HCT116 (cell line): ENCODE measurements at regions not wholly inside any gene's neighbourhood (a gene's known extent, or its start where the extent isn't known, plus 50 kb on each side); places are given as distances from the start of the nearest gene placed in this dataset.

Source experiments
- ATAC-seq: fragments of 200-7000 bp; cut with Tn5 transposase; 2 replicates; pipeline ENCODE4 v1.9.1; 2020; ENCODE audit warnings: mild to moderate bottlenecking, moderate library complexity
- BruUV-seq: library from RNA; stranded (reverse); fragments of 400-500 nt; replicated peaks from 2 replicates; lab custom pipeline; 2021; lab: Mats Ljungman, UMichigan
- CTCF ChIA-PET: fragments of 300-600 bp; sonication (Branson Sonifier 250); formaldehyde crosslinking; loops from one replicate; lab custom pipeline; 2021; ENCODE audit warnings: antibody characterized with exemption; lab: Charles Lee
- POLR2A ChIA-PET: fragments of 300-600, 350-600 bp; sonication (Branson Sonifier 250); formaldehyde crosslinking; loops from one replicate; lab custom pipeline; 2021; ENCODE audit warnings: antibody characterized with exemption; lab: Charles Lee
- RAD21 ChIA-PET, 2 experiments: fragments of 300-600 bp; sonication (Branson Sonifier 250); formaldehyde crosslinking; loops; one replicate each; lab custom pipeline; 2023; ENCODE audit warnings: low total read pairs in 2 of 2; ENCODE audit not compliant: uncharacterized antibody in 2 of 2, unreplicated experiment in 2 of 2, low non-redundant PET in 1 of 2; lab: Charles Lee
- DNase-seq: peaks from one replicate; pipeline ENCODE4 v3.0.0-alpha.2; 2010; ENCODE audit warnings: low read depth, low spot score
- H2AFZ ChIP-seq: fragments of 200-600 bp; shearing (Covaris generic), sonication (generic); 2 replicates; pipeline ENCODE4 v1.6.1; 2017; ENCODE audit warnings: low read depth, mixed run types, mixed read lengths, antibody characterized with exemption, low read length; ENCODE audit not compliant: poor library complexity, severe bottlenecking
- H3K27ac ChIP-seq: 2 replicates; pipeline ENCODE4 v1.5.1; 2012; ENCODE audit warnings: low read depth, low read length
- H3K27me3 ChIP-seq: fragments of 200-600 bp; sonication (generic); 2 replicates; pipeline ENCODE4 v1.6.1; 2016; ENCODE audit warnings: mixed run types, low read length, mixed read lengths; ENCODE audit not compliant: insufficient read depth
- H3K36me3 ChIP-seq, 2 experiments: fragments of 200-500 bp in 1 of 2; fragments of 200-600 bp in 1 of 2; sonication (Bioruptor generic) in 1 of 2; sonication (generic) in 1 of 2; 2 replicates each; pipeline versions ENCODE4 v1.5.1 to v1.6.1; 2014 to 2016; ENCODE audit warnings: low read length in 2 of 2, inconsistent platforms in 1 of 2, mixed read lengths in 1 of 2, mixed run types in 1 of 2; ENCODE audit not compliant: insufficient read depth in 2 of 2, control insufficient read depth in 1 of 2
- H3K4me1 ChIP-seq, 2 experiments: fragments of 200-600 bp in 1 of 2; sonication (generic) in 1 of 2; 2 replicates each; pipeline versions ENCODE4 v1.5.1 to v1.6.1; 2012 to 2017; ENCODE audit warnings: low read length in 2 of 2, inconsistent platforms in 1 of 2, mild to moderate bottlenecking in 1 of 2, mixed read lengths in 1 of 2, mixed run types in 1 of 2, moderate library complexity in 1 of 2; ENCODE audit not compliant: insufficient read depth in 2 of 2, control insufficient read depth in 1 of 2
- H3K4me2 ChIP-seq: fragments of 200-600 bp; sonication (generic); 2 replicates; pipeline ENCODE4 v1.6.1; 2017; ENCODE audit warnings: mixed run types, low read length, mixed read lengths
- H3K4me3 ChIP-seq, 2 experiments: fragments of 200-600 bp in 1 of 2; sonication (generic) in 1 of 2; replicated peaks in 1 of 2; 2 replicates each; pipeline ENCODE4 v1.5.1; 2011 to 2016; ENCODE audit warnings: low read length in 2 of 2, control low read depth in 1 of 2, low read depth in 1 of 2, mild to moderate bottlenecking in 1 of 2, mixed read lengths in 1 of 2, mixed run types in 1 of 2
- H3K79me2 ChIP-seq: fragments of 200-600 bp; sonication (generic); 2 replicates; pipeline ENCODE4 v1.6.1; 2017; ENCODE audit warnings: mild to moderate bottlenecking, mixed run types, low read length, moderate library complexity, mixed read lengths; ENCODE audit not compliant: insufficient read depth
- H3K9ac ChIP-seq: fragments of 200-600 bp; sonication (generic); 2 replicates; pipeline ENCODE4 v1.6.1; 2016; ENCODE audit warnings: low read length, mixed read lengths
- H3K9me2 ChIP-seq: fragments of 200-600 bp; sonication (generic), shearing (Covaris generic); 2 replicates; pipeline ENCODE4 v1.6.1; 2017; ENCODE audit warnings: mixed run types, mild to moderate bottlenecking, moderate library complexity; ENCODE audit not compliant: insufficient read depth
- H3K9me3 ChIP-seq, 2 experiments: fragments of 200-500 bp in 1 of 2; fragments of 200-600 bp in 1 of 2; sonication (Bioruptor generic) in 1 of 2; sonication (generic) in 1 of 2; 2 replicates each; pipeline ENCODE4 v1.6.1; 2014 to 2017; ENCODE audit warnings: low read length in 2 of 2, mixed read lengths in 2 of 2, inconsistent platforms in 1 of 2, low read depth in 1 of 2, mild to moderate bottlenecking in 1 of 2, mixed run types in 1 of 2, moderate library complexity in 1 of 2; ENCODE audit not compliant: control insufficient read depth in 1 of 2, insufficient read depth in 1 of 2
- H4K20me1 ChIP-seq: fragments of 200-600 bp; sonication (generic), shearing (Covaris generic); 2 replicates; pipeline ENCODE4 v1.6.1; 2017; ENCODE audit warnings: mixed run types, mild to moderate bottlenecking, moderate library complexity; ENCODE audit not compliant: insufficient read depth
- EZH2phosphoT487 ChIP-seq: fragments of 200-600 bp; IDR thresholded peaks from 2 replicates; pipeline ENCODE4 v1.6.1; 2018; ENCODE audit warnings: antibody characterized with exemption, borderline replicate concordance
- POLR2A ChIP-seq: IDR thresholded peaks from 2 replicates; pipeline ENCODE4 v1.7.0; 2011; ENCODE audit warnings: borderline replicate concordance; ENCODE audit not compliant: insufficient read depth, insufficient read length; ENCODE audit errors: extremely low read depth
- RAD21 ChIP-seq: IDR thresholded peaks from 2 replicates; pipeline ENCODE4 v1.6.1; 2012; ENCODE audit warnings: low read depth, mild to moderate bottlenecking
- SIN3A ChIP-seq: IDR thresholded peaks from 2 replicates; pipeline ENCODE4 v1.6.1; 2012; ENCODE audit warnings: low read depth
- SP1 ChIP-seq: IDR thresholded peaks from 2 replicates; pipeline ENCODE4 v1.6.1; 2012; ENCODE audit warnings: low read depth
- TCF7L2 ChIP-seq: IDR thresholded peaks from 2 replicates; pipeline ENCODE4 v1.7.0; 2011; ENCODE audit warnings: borderline replicate concordance, inconsistent platforms; ENCODE audit not compliant: insufficient read depth, insufficient read length; ENCODE audit errors: extremely low read depth
- intact Hi-C: fragments of 100-400 bp; cut with micrococcal nuclease; formaldehyde crosslinking; loops from 2 replicates; pipeline ENCODE4 v1.10.0; 2022
- TF ChIP-seq, protein P1 (sequence below): IDR thresholded peaks from 2 replicates; pipeline ENCODE4 v1.6.1; 2012; ENCODE audit warnings: low read depth
- TF ChIP-seq, protein P2 (sequence below), 3 experiments: fragments of 200-600 bp in 1 of 3; sonication (generic) in 1 of 3; IDR thresholded peaks in 2 of 3; conservative IDR thresholded peaks in 1 of 3; 2 replicates each; pipeline ENCODE4 v1.5.1; 2012 to 2017; ENCODE audit warnings: low read depth in 2 of 3, low read length in 2 of 3, antibody characterized with exemption in 1 of 3, borderline replicate concordance in 1 of 3, control low read depth in 1 of 3, mild to moderate bottlenecking in 1 of 3, mixed read lengths in 1 of 3, mixed run types in 1 of 3, moderate library complexity in 1 of 3; ENCODE audit not compliant: insufficient read depth in 1 of 3

DNA sequence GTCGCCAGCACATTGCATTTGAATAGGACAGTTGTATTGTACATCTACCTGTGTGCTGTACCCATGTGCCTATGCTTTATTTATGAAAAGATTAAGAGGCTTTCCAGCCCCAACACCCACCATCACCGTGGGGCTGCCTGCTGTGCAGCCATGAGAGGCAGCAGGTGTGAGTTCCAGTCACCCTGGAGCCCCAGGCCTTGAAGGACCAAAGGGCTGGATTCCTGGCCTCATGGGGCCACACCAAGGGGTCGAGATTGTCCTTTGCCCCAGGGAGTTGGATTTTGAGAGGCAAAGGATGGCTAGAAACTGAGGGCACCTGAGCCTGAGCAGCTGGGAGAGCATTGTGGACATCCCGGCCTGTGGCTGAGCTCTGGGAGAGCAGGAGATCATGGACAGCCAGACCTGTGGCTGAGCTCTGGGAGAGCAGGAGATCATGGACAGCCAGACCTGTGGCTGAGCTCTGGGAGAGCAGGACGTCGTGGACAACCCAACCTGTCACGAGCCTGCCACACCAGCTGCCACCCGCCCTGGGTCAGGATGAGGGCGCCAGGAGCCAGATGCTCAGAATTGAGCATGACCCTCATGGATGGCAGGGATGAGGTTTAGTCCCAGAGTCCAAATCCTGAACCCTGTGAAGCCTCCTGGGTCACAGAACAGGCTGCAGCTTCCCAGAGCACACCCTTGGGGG, 182.5 kb upstream of the RAB6C start:
- Histone ChIP-seq H3K27me3 (peaks cover 15% of the 10 kb centered on the region), H2AFZ (no peak overlapping the region)
- CTCF ChIA-PET, result no interaction called here

More for the DNA sequence above, 182.5 kb upstream of the RAB6C start:
- ChIA-PET RAD21 (no interaction called here), POLR2A (no interaction called here)
- Histone ChIP-seq H3K9me3 (no peaks in the 10 kb centered on the region), H3K9me2 (no peaks in the 10 kb centered on the region), H3K27ac (no peak overlapping the region), H3K4me1 (no peaks in the 10 kb centered on the region), H3K4me3 (no peak overlapping the region), H3K4me2 (no peak overlapping the region), H3K79me2 (no peaks in the 10 kb centered on the region), H3K36me3 (no peaks in the 10 kb centered on the region), H3K9ac (no peak overlapping the region), H4K20me1 (no peaks in the 10 kb centered on the region)
- intact Hi-C loops, result no loop called here
- no TSS peak for BruUV-seq
- DNase-seq (no peak), ATAC-seq (no peak)
- TF ChIP-seq POLR2A, result no peak
- TF ChIP-seq SIN3A, result no peak
- TF ChIP-seq, protein P1, sequence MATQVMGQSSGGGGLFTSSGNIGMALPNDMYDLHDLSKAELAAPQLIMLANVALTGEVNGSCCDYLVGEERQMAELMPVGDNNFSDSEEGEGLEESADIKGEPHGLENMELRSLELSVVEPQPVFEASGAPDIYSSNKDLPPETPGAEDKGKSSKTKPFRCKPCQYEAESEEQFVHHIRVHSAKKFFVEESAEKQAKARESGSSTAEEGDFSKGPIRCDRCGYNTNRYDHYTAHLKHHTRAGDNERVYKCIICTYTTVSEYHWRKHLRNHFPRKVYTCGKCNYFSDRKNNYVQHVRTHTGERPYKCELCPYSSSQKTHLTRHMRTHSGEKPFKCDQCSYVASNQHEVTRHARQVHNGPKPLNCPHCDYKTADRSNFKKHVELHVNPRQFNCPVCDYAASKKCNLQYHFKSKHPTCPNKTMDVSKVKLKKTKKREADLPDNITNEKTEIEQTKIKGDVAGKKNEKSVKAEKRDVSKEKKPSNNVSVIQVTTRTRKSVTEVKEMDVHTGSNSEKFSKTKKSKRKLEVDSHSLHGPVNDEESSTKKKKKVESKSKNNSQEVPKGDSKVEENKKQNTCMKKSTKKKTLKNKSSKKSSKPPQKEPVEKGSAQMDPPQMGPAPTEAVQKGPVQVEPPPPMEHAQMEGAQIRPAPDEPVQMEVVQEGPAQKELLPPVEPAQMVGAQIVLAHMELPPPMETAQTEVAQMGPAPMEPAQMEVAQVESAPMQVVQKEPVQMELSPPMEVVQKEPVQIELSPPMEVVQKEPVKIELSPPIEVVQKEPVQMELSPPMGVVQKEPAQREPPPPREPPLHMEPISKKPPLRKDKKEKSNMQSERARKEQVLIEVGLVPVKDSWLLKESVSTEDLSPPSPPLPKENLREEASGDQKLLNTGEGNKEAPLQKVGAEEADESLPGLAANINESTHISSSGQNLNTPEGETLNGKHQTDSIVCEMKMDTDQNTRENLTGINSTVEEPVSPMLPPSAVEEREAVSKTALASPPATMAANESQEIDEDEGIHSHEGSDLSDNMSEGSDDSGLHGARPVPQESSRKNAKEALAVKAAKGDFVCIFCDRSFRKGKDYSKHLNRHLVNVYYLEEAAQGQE, result no peak
- no peak for TF ChIP-seq RAD21
- no peak for TF ChIP-seq SP1
- no peak for TF ChIP-seq EZH2phosphoT487
- TF ChIP-seq TCF7L2, result no peak
- TF ChIP-seq, protein P2, sequence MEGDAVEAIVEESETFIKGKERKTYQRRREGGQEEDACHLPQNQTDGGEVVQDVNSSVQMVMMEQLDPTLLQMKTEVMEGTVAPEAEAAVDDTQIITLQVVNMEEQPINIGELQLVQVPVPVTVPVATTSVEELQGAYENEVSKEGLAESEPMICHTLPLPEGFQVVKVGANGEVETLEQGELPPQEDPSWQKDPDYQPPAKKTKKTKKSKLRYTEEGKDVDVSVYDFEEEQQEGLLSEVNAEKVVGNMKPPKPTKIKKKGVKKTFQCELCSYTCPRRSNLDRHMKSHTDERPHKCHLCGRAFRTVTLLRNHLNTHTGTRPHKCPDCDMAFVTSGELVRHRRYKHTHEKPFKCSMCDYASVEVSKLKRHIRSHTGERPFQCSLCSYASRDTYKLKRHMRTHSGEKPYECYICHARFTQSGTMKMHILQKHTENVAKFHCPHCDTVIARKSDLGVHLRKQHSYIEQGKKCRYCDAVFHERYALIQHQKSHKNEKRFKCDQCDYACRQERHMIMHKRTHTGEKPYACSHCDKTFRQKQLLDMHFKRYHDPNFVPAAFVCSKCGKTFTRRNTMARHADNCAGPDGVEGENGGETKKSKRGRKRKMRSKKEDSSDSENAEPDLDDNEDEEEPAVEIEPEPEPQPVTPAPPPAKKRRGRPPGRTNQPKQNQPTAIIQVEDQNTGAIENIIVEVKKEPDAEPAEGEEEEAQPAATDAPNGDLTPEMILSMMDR (IDR thresholded peaks at IDR 0.05 in 2 of 3, conservative IDR thresholded peaks at IDR 0.05 in 1 of 3; ENCODE audit: borderline replicate concordance in 1 of 3, insufficient read depth in 1 of 3, low read depth in 2 of 3, low read length in 2 of 3), result no peak
